ENCODE measurements at regions not wholly inside any gene's neighbourhood (a gene's known extent, or its start where the extent isn't known, plus 50 kb on each side); places are given as distances from the start of the nearest gene placed in this dataset.

DNA sequence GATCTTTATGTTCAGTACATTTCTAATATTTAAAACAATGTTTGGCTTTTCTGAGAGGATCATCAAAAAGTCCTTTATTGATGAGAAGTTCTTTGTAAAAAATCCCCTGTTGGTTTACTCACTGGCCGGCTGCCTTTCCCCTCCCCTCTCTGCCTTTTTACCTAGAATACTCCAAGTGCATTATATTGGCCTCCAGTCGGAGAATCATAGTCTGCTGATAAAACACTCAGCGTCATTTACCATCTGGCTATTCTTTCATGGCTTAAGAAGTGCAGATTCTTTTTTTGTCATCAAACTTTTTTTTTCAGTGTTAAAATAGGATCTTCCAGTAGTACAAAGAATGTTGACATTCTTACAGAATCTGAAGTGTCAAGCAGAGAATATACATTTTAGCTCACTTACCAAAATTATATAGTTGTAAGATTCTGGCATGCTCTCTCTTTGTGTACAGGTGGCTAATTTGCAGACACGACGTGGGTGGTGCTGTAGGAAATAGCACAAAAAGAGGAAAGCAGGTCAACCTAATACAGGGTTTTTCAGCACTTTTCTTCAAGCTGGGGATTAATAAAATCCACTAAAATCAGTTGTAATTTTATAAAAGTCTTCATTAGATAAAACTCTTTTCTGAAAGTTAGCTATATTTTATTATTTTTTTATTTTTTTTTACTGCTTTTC, 731.8 kb downstream of the KCTD8 start:
- no peak overlapping the region for H3K4me3 ChIP-seq (ENCODE audit: low read length)
- no peak for DNase-seq (ENCODE audit: low read depth, low spot score)

GRCh38 chr4:43718369-43718768, 730.2 kb downstream of the KCTD8 start:
- no peak overlapping the region for H3K4me3 ChIP-seq (ENCODE audit: low read length)
- no peak for DNase-seq (ENCODE audit: low read depth, low spot score)

GRCh38 chr4:43732829-43733426, 715.7 kb downstream of the KCTD8 start:
- no peak for DNase-seq (ENCODE audit: low read depth, low spot score)
- no peak overlapping the region for H3K4me3 ChIP-seq (ENCODE audit: low read length)

DNA sequence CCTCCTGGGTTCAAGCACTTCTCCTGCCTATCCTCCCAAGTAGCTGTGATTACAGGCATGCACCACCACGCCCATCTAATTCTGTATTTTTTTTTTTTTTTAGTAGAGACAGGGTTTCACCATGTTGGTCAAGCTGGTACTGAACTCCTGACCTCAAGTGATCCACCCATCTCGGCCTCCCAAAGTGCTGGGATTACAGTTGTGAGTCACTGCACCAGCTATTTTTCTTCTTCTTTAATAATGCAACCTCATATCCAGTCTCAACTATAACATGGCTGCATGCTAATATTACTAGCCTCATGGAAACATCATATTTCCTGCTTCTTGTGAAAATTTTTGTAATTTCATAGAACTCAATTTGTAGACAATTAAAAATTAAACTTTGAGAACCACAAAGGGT, 706.5 kb downstream of the KCTD8 start:
- no peak overlapping the region for H3K4me3 ChIP-seq (ENCODE audit: low read length)
- no peak for DNase-seq (ENCODE audit: low read depth, low spot score)

- DNase-seq (ENCODE audit: low read depth, low spot score), result no peak
- H3K4me3 ChIP-seq (ENCODE audit: low read length), result no peak overlapping the region
Observed at GRCh38 chr4:43754566-43754965, 694.0 kb downstream of the KCTD8 start.

- no peak overlapping the region for H3K4me3 ChIP-seq (ENCODE audit: low read length)
- DNase-seq (ENCODE audit: low read depth, low spot score), result no peak
Observed at GRCh38 chr4:43757147-43757546, 691.5 kb downstream of the KCTD8 start.

- no peak for DNase-seq (ENCODE audit: low read depth, low spot score)
- no peak overlapping the region for H3K4me3 ChIP-seq (ENCODE audit: low read length)
Observed at GRCh38 chr4:43758836-43759235, 689.8 kb downstream of the KCTD8 start.

DNA sequence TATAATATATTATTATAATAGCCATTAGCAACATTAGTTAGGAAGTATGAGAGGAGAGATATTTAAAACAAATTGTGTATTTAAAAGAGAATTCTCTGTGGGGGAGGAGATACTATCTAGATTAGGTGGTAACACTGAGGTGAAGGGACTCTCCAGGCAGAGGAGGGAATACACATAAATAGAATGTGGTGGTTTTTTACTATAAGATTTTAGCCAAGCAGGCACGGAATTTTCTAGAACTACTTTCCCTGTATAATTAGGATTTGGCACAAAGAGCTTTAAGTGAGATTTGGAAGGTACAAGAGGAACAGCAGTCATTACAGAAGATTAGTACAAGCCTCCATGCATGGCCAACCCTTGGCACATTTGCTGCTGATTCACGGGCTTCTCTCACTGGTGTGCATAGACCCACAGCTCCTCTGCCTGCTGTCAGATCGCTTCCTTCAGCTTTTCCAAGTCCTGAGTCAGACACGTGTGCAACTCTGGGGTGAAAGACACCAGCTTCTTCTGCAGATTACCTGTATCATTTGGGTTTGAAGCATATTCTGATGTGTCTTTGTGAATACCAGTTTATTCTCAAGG, 685.5 kb downstream of the KCTD8 start:
- no peak for DNase-seq (ENCODE audit: low read depth, low spot score)
- no peak overlapping the region for H3K4me3 ChIP-seq (ENCODE audit: low read length)

GRCh38 chr4:43765514-43765913, 683.1 kb downstream of the KCTD8 start:
- DNase-seq (ENCODE audit: low read depth, low spot score), result no peak
- H3K4me3 ChIP-seq (ENCODE audit: low read length), result no peak overlapping the region

GRCh38 chr4:43766648-43767047, 682.0 kb downstream of the KCTD8 start:
- no peak for DNase-seq (ENCODE audit: low read depth, low spot score)
- no peak overlapping the region for H3K4me3 ChIP-seq (ENCODE audit: low read length)

DNA sequence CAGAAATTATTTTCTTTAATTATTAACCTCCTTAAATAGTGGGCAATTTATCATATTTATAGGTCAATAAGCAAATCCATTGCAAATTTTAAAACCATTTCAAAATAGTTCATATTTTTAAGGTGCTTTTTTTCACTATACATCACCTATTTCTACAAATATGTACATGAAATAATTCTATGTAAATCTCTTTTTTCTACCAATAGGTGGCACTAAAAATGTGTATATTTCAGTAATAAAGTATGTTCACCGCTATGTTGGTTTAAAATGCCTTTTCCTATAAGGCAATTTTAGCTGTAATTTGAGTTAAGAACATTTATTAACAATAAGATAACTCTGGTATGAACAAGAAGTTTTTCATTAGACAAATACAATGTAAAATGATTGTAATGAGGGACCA, 672.2 kb downstream of the KCTD8 start:
- no peak overlapping the region for H3K4me3 ChIP-seq (ENCODE audit: low read length)

DNA sequence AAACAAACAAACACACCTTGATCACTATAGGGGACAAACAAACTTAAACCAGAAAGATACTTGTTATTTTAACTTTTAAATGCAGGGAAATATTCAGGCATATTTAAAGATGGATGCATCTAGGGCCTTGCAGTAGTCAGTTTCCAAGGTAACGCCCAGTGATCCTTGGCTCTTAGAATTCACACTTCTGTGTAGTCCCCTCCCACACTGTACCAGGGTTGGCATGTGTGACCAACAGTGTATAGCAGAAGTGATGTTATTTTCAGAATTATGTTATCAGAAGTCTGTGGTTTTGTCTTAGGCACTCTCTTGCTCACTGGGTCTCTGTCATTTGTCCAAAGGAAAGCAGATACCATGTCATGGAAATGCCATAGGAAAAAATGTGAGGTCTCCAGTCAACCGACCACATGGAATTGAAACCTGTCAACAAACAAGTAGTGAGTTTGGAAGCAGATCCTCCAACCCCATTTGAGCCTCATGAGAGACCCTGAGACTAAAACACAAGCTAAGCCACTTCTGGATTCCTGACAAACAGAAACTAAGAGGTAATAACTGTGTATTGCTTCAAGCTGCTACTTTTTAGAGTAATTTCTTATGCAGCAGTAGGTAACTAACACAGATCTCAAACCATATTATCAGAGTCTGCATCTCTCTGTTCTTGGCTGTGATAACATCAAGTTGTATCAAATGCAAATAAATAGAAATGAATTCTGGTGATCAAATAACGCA, 670.3 kb downstream of the KCTD8 start:
- H3K4me3 ChIP-seq (ENCODE audit: low read length), result no peak overlapping the region
- no peak for DNase-seq (ENCODE audit: low read depth, low spot score)

More for the DNA sequence above, 672.2 kb downstream of the KCTD8 start:
- DNase-seq (ENCODE audit: low read depth, low spot score), result no peak

DNA sequence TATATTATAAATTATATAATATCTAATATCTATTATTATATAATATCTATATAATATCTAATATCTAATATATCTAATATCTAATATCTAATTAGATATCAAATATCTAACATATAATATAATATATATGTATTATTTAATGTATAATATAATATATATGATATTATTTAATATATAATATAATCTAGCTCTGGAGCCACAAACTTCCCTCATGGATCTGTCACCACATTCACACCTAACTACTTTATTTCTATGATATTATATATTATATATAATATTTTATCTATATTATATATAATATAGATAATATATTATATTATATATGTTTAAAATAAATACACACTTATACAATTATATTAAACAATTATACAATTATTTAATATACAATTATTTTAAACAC, 667.5 kb downstream of the KCTD8 start:
- DNase-seq (ENCODE audit: low read depth, low spot score), result no peak
- no peak overlapping the region for H3K4me3 ChIP-seq (ENCODE audit: low read length)

DNA sequence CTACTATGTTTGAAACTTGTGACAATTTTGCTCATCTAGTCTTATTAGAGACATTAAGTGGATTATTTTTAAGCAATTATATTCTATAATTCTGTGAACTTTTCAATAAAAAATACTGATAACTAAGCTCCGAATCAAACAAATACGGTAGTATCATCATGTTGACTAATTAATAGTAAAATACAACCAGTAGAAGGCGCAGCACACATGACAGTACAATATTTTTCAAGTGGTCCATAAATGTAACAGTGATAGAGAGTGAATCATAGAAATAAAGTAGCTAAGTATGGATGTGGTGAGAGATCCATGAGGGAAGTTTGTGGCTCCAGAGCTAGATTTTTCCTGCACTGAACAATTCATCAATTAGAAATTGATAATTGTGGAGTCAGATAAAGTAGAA, 666.2 kb downstream of the KCTD8 start:
- no peak overlapping the region for H3K4me3 ChIP-seq (ENCODE audit: low read length)
- no peak for DNase-seq (ENCODE audit: low read depth, low spot score)

DNA sequence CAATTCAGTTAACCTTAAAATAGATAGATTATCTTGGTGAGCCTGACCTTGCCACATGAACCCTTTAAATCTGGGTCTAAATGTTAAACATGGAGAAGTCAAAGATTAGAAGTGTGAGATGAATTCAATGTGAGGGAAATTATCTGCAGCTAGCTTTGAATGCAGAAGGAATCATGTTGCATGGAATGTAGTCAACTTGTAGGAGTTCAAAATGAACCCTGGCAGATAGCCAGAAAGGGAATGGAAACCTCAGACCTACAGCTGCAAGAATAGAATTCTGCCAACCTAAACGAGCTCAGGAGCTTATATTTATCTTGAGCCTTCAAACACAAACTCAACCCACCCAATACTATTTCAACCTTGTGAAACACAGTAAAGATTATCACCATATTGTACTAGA, 632.5 kb downstream of the KCTD8 start:
- DNase-seq (ENCODE audit: low read depth, low spot score), result no peak
- H3K4me3 ChIP-seq (ENCODE audit: low read length), result no peak overlapping the region

DNA sequence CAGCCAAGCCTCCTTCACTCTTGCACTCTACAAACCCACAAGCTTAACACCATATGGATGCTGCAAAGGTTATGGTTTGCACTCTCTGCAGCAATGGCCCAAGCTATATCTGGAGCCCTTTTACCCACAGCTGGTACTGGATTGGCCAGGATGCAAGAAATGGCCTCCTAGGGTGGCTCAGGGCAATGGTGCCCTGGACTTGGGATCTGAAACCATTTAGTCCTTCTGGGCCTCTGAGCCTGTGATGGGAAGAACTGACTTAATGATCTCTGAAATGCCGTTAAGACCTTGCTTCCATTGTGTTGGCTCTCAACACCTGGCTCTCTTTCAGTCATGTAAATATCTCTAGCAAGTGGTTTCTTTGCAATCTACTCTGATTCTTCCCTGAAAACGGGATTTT, 626.0 kb downstream of the KCTD8 start:
- no peak overlapping the region for H3K4me3 ChIP-seq (ENCODE audit: low read length)
- no peak for DNase-seq (ENCODE audit: low read depth, low spot score)

GRCh38 chr4:43835869-43836268, 612.7 kb downstream of the KCTD8 start:
- DNase-seq (ENCODE audit: low read depth, low spot score), result no peak
- H3K4me3 ChIP-seq (ENCODE audit: low read length), result no peak overlapping the region

DNA sequence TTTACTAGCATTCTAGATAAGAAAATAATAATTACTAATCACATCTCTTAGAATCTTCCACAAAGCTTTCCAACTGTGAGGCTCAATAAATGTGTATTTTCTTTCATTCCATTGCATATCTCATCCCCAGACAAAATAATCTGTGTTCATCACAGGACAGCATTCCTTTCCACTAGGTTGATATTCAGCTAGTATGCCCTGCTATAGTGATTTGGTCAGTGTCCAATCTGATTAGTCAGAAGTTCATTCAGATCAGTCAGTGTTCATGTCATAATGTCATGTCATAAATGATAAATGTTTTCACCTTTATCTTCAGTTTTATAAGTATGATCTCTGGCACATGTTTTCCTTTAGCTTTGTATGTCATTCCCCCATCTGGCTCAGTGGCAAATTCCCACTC, 611.4 kb downstream of the KCTD8 start:
- no peak overlapping the region for H3K4me3 ChIP-seq (ENCODE audit: low read length)
- no peak for DNase-seq (ENCODE audit: low read depth, low spot score)

GRCh38 chr4:43837604-43838003, 611.0 kb downstream of the KCTD8 start:
- no peak overlapping the region for H3K4me3 ChIP-seq (ENCODE audit: low read length)
- DNase-seq (ENCODE audit: low read depth, low spot score), result no peak

DNA sequence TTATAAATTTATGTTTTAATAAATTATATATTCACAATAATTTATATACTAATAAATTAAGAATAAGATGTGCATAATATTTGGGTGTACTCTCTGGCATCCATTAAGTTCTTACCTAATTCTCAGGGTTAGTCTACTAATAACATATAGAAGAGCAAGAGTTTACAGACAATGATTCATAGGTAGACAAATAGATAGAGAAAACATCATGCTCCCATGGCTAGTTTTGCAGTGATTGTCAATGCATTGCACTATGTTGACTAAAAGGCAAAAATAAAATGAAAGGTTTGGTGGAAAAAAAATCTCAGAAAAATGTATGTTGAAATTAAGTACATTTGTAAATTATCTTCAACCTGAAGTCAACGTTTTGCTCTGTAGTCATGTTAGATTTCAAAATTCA, 606.0 kb downstream of the KCTD8 start:
- DNase-seq (ENCODE audit: low read depth, low spot score), result no peak
- H3K4me3 ChIP-seq (ENCODE audit: low read length), result no peak overlapping the region

Data from Jurkat, Clone E6-1 (cell line).